Stromal cell of bone marrow (primary cell): ENCODE measurements at regions not wholly inside any gene's neighbourhood (a gene's known extent, or its start where the extent isn't known, plus 50 kb on each side); places are given as distances from the start of the nearest gene placed in this dataset.

ENCODE experiments used
- DNase-seq: peaks from one replicate; pipeline ENCODE4 v3.0.0-alpha.2; 2012; ENCODE audit warnings: low read depth

DNA sequence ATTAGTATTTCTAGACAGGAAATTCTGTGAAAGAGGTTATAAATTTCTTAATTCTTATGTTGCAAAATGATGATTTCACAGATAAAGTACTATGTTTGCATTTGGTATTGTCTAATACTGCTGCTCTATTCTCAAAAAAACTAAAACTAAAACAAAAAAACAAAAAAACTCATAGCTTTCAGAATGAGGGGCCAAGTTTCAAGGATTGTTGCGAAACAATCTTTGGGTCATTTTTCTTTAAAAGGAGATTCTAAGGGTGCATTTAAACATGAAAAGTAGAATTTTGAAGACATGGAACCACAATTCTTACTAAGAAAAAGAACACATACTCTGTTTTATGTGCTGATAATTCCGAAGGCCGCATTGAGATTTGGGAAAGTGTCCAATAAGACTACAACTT is 645.1 kb downstream of the ADGRL2 start:
- no peak for DNase-seq

DNA sequence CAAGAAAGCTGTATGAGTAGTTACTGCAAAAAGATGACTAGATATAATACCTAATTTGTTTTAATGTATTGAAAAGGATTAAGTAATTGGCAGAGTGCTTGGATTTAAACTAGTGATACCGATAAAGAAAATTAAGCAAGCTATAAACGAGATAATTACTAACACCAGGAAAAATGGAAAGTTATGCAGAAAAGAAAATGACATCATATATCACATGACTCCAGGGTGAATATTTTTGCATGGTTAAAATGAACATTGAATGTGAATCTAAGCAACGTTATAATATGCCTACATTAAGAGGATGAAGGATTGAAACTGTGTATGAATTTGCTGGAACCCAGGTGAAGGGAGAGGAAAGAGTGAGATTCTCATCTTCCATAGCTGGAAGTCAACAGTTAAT is 644.4 kb downstream of the ADGRL2 start:
- DNase-seq, result no peak

DNA sequence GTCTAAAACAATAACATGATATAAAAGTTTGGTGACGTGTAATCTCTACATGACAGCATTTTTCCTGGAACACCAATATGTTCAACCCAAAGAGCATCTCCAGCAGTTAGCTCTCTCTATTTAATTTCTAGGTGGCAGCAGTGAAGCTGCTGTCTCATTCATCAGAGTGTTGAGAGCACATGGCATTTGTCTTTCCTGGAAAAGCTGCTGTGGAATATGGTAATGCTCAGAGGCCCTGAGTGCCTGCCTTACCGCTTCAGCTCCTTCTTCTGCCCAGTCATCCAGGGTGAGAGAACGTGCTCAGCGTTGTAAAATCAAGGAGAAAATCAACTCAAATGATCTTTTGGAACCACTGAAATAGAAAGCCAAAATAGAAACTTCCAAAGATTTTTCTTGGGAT is 640.7 kb downstream of the ADGRL2 start:
- DNase-seq, result no peak

DNA sequence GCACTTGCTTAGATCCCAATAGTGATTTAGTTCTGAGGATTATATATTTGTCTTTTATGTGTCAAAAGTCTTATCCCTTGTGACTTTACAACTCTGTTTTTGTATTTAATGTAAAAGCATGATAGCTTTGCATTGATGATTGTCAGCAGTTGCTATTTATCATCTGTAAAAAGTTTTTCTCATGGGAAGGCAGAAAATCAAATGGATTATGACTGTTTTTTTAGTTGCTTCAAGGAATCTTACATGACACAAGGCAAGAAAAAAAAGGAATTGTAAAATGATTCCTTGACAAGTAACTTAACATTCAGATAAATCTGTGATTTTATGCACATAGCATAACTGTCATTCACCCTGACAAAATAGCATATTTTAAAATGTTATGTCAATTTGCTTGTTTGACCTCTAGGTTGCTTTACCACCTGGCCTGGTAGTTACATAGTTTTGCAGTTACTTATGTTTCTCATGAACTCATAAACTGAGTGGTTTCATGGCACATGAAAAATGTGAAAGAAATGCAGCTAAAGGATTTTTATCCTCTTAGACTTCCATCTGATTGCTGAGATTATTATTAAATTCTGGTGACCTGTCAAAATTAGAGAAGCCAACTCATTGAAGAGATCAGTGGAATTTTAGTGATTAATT is 622.6 kb downstream of the ADGRL2 start:
- DNase-seq, result no peak

GRCh38 chr1:82421782-82422181 is 621.0 kb downstream of the ADGRL2 start:
- no peak for DNase-seq

DNA sequence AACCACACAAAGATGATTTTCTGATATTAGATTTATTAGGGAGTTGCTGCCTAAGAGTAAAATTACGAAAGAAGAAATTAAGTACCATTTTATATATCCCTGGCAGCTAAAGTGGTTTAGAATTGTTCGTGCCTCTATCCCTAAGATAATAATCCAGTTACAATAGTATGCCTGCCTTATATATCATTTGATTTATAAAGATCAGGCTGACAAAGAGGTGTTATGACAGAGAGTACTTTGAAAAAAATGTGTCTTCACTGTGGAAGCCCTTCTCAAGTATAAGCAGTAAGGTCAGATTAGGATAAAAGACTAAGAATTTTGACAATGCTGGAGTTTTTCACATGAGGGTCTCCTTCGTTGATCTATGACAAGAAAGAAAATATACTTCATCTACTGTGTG is 619.9 kb downstream of the ADGRL2 start:
- DNase-seq, result no peak

DNA sequence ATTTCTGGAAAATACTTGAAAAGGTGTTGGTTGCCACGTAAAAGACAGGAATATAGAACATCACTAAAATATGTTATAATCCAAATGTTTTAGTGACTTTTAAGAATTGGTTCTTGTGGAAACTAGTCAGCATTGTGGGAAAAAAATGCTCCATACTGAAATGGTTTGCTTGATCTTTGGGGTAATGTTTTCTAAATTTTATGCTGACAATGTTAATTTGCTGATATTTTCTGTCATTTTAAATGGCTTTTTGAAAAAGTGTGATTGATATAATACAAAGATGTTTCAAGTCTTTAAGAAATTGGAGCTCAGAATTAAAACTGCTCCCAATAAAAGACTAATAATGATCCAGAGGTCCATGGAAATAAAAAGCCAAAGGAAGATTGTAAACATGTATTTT is 610.9 kb downstream of the ADGRL2 start:
- DNase-seq, result no peak

- DNase-seq, result no peak
Observed at GRCh38 chr1:82405333-82405732, 604.6 kb downstream of the ADGRL2 start.

DNA sequence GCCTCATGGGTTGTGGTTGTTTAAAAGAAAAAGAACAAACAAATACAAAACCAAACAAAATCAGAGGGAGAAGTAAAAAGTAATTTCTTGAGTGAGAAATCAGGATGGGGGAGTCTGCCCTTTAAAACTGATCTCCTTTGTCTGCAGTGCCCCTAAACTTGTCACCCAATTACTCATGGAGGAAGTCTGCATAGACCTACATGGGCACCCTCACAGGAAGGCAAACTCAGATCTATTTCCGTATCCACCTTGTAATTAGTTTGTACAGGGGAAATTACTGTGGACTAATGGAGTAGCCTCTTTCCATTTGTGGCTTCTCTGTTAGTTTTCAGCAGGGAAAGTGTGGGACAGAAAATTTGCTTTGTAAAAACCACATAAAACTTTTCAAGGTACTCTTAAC is 600.4 kb downstream of the ADGRL2 start:
- no peak for DNase-seq

- no peak for DNase-seq
Observed at GRCh38 chr1:82400521-82400920, 599.8 kb downstream of the ADGRL2 start.

DNA sequence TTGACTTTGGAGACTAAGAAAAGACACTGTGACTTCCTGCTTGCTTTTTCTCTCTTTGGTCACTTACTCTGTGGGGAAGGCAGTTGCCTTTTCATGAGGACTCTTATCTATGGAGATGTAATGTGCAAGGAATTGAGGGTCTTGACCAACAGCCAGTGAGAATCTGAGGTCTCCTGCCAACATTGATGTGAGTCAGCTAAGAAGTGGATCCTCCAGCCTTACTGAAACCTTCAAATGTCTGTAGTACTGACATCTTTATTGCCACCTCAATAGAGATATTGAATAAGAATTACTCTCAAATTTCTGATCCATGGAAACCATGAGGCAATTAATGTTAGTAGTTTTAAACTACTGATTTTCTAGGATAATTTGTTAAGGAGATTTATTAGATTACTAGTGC is 598.4 kb downstream of the ADGRL2 start:
- DNase-seq, result no peak

GRCh38 chr1:82398357-82398756 is 597.6 kb downstream of the ADGRL2 start:
- DNase-seq, result no peak

- DNase-seq, result no peak
Observed at GRCh38 chr1:82395440-82395839, 594.7 kb downstream of the ADGRL2 start.

- no peak for DNase-seq
Observed at GRCh38 chr1:82392946-82393345, 592.2 kb downstream of the ADGRL2 start.

GRCh38 chr1:82392513-82392912 is 591.8 kb downstream of the ADGRL2 start:
- peak; percentile 55 for DNase-seq

GRCh38 chr1:82391712-82392111 is 591.0 kb downstream of the ADGRL2 start:
- no peak for DNase-seq

GRCh38 chr1:82390627-82391026 is 589.9 kb downstream of the ADGRL2 start:
- no peak for DNase-seq

DNA sequence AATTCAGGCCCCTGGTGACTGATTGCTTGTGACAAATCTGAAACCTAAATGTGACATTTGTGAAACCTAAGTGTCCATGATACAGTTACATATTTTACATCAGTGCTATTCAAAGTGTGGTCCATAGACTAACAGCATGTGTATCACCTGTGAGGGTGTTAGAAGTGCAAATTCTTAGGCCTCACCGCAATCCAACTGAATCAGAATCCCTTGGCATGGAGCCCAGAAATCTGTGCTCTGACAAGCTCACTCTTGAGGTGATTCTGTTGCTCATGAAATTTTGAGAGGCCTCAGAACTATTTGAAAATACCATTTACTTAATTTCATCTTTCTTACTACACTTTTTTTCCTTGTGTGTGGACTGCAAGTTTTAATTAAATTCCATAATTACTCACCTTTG is 587.9 kb downstream of the ADGRL2 start:
- DNase-seq, result no peak

DNA sequence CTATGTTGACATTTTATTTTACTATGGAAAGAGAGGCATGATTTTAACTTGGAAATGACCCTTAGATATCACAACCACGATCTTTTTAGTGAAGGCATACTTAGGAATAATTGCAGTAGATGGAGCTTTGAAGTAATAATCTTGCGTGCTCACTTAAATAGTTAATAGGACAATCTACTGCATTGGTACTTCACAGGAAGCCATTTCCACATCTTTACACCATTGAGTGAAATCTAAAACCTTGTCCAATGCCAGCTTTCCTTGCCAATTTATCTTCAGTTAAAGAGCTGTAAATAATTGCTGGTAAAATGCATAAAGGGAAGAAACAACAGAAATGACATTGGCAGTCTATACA is 586.3 kb downstream of the ADGRL2 start:
- DNase-seq, result no peak

DNA sequence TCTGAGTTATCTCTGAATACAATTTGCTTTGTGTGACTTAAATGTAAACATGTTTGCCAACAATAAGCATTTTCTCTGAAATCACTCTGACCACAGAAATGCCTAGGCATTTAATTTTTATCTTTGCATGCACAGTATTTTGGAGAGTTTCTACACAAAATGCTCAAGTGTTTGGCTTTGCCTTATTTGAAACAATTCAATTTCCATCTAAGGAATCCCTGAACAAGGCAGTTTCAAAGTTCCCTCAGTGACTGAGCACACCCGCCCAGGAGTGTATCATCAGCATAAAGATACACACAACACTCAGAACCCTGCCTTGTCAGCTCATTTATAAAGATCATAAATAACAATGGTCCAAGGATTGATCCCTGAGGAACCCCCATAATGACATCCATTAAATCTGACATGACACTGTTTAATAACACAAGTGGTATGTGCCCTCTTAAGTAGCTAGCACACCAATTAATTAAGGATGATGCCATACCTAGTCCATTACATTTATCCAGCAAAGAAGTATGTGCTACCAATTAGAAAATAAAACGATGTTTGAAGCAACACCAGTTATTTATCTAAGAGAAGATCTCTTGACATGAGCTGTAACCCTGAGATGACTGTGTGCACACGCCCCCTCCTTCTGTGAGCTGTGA is 585.8 kb downstream of the ADGRL2 start:
- DNase-seq, result no peak

DNA sequence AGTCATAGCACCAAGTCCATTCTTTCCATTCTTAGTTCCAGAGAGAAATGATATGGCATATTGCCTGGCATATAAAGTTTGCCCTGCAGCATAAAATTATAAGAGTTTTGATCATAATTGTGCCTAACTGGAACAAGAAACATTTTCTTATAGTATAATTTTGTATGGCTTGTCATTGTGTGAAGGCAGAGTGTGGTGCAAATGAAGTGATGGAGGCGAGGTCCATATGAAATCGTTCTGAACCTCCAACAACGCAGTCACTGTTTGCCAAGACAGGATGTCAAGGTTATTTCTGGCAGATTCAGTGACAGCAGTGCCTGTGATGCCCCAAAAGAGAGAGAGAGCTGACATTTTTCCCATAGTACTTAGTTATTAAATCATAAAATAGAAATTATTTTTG is 584.0 kb downstream of the ADGRL2 start:
- DNase-seq, result no peak

DNA sequence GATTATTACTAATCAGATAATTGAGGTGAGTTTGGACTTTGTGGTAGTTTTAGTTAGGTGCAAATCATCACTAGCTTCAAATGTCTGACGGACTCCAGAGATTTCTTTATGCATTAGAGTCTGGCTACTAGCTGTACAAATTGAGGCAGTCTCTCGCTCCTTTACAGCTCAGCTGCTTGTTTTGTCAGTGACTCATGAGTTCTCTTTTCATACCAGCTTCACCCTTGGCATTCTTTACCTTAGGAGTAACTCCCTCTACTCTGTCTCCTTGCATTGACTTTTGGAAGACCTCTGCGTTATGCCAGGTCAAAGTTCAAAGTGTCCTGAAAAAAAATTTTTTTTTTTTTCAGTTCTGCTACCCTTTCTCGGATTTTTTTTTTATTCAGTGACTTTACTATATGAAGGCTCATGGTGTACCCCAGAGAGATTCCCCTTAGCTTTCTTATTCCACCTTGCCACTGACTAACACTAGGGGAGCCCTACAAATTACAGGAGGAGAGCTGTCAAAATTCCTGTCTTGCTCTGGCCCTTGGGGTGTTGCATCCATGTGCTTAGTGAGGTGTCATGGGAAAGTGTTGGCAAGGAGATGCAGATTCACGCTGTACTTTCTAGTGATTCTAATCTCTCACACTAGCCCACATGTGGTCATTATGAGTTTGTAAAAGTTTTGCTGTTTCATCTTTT is 576.6 kb downstream of the ADGRL2 start:
- DNase-seq, result no peak

DNA sequence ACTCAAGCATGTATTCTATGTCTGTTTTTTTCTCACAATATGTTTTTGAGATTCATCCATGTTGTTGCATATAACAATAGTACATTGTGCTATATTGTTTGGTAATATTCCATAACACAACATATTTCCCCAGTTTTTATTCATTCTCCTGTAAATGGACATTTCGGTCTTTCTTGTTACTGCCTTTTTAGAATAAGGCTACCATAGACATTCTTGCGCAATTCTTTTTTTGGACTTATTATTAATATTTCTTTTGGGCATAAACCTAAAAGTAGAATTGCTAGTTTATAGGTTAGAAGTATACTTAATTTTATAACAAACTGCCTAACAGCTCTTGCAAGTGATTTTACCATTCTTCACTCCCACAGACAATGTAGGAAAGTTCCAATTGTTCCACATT is 573.0 kb downstream of the ADGRL2 start:
- no peak for DNase-seq
